Type B pancreatic cell (in vitro differentiated cells): ENCODE measurements at regions not wholly inside any gene's neighbourhood (a gene's known extent, or its start where the extent isn't known, plus 50 kb on each side); places are given as distances from the start of the nearest gene placed in this dataset.

ENCODE experiments used
- DNase-seq: peaks from one replicate; pipeline ENCODE4 v3.0.0; 2021; ENCODE audit warnings: mixed read lengths; ENCODE audit not compliant: unreplicated experiment; ENCODE audit errors: extremely low spot score
- H3K27ac Mint-ChIP-seq: 2 replicates; pipeline ENCODE4 v1.8.0; 2021; ENCODE audit warnings: mild to moderate bottlenecking, mixed read lengths
- H3K27me3 Mint-ChIP-seq: 2 replicates; pipeline ENCODE4 v1.8.0; 2021; ENCODE audit warnings: mixed read lengths
- H3K36me3 Mint-ChIP-seq: 2 replicates; pipeline ENCODE4 v1.8.0; 2021; ENCODE audit warnings: mixed read lengths
- H3K4me1 Mint-ChIP-seq: one replicate; pipeline ENCODE4 v1.8.0; 2021; ENCODE audit warnings: mixed read lengths; ENCODE audit not compliant: unreplicated experiment
- H3K4me3 Mint-ChIP-seq: 2 replicates; pipeline ENCODE4 v1.8.0; 2021; ENCODE audit warnings: mild to moderate bottlenecking, mixed read lengths
- H3K9me3 Mint-ChIP-seq: 2 replicates; pipeline ENCODE4 v1.8.0; 2021; ENCODE audit warnings: mixed read lengths
- CTCF ChIP-seq: fragments of 200-600 bp; sonication (generic); conservative IDR thresholded peaks from 2 replicates; pipeline ENCODE4 v1.5.0; 2021; ENCODE audit warnings: antibody characterized with exemption, mild to moderate bottlenecking

- Mint-ChIP-seq H3K36me3 (no peaks in the 10 kb centered on the region), H3K4me1 (no peaks in the 10 kb centered on the region), H3K9me3 (no peaks in the 10 kb centered on the region), H3K4me3 (no peak overlapping the region), H3K27me3 (no peaks in the 10 kb centered on the region), H3K27ac (no peak overlapping the region)
- no peak for DNase-seq
- TF ChIP-seq CTCF = no peak
Observed at GRCh38 chr2:77910136-77910535, 388.0 kb upstream of the LRRTM4 start.

- no peak for DNase-seq
- no peak for TF ChIP-seq CTCF
- Mint-ChIP-seq H3K4me3 (no peak overlapping the region), H3K9me3 (peaks cover 4% of the 10 kb centered on the region), H3K36me3 (no peaks in the 10 kb centered on the region), H3K27me3 (no peaks in the 10 kb centered on the region), H3K4me1 (no peaks in the 10 kb centered on the region), H3K27ac (no peak overlapping the region)
Observed at GRCh38 chr2:77920838-77921366, 398.7 kb upstream of the LRRTM4 start.

- Mint-ChIP-seq H3K4me3 (no peak overlapping the region), H3K9me3 (peaks cover 6% of the 10 kb centered on the region), H3K27me3 (no peaks in the 10 kb centered on the region), H3K27ac (no peak overlapping the region), H3K36me3 (no peaks in the 10 kb centered on the region), H3K4me1 (no peaks in the 10 kb centered on the region)
- TF ChIP-seq CTCF = no peak
- DNase-seq = no peak
Observed at GRCh38 chr2:77922567-77922966, 400.4 kb upstream of the LRRTM4 start.

- H3K9me3 Mint-ChIP-seq = no peaks in the 10 kb centered on the region
- no peaks in the 10 kb centered on the region for H3K27me3 Mint-ChIP-seq
- DNase-seq = no peak
- TF ChIP-seq CTCF = no peak
- no peaks in the 10 kb centered on the region for H3K4me1 Mint-ChIP-seq
- H3K36me3 Mint-ChIP-seq = no peaks in the 10 kb centered on the region
- no peak overlapping the region for H3K4me3 Mint-ChIP-seq
- no peak overlapping the region for H3K27ac Mint-ChIP-seq
Observed at GRCh38 chr2:77937366-77937765, 415.2 kb upstream of the LRRTM4 start.

GRCh38 chr2:77938462-77938861, 416.3 kb upstream of the LRRTM4 start:
- no peak for DNase-seq
- H3K9me3 Mint-ChIP-seq = no peaks in the 10 kb centered on the region
- TF ChIP-seq CTCF = no peak
- no peaks in the 10 kb centered on the region for H3K27me3 Mint-ChIP-seq
- H3K4me1 Mint-ChIP-seq = no peaks in the 10 kb centered on the region
- H3K36me3 Mint-ChIP-seq = no peaks in the 10 kb centered on the region
- no peak overlapping the region for H3K4me3 Mint-ChIP-seq
- H3K27ac Mint-ChIP-seq = no peak overlapping the region

- no peaks in the 10 kb centered on the region for H3K9me3 Mint-ChIP-seq
- no peak overlapping the region for H3K4me3 Mint-ChIP-seq
- DNase-seq = no peak
- no peaks in the 10 kb centered on the region for H3K27me3 Mint-ChIP-seq
- no peaks in the 10 kb centered on the region for H3K36me3 Mint-ChIP-seq
- no peaks in the 10 kb centered on the region for H3K4me1 Mint-ChIP-seq
- TF ChIP-seq CTCF = no peak
- no peak overlapping the region for H3K27ac Mint-ChIP-seq
Observed at GRCh38 chr2:77939370-77939769, 417.2 kb upstream of the LRRTM4 start.
